Neural cell (in vitro differentiated cells): ENCODE measurements at regions not wholly inside any gene's neighbourhood (a gene's known extent, or its start where the extent isn't known, plus 50 kb on each side); places are given as distances from the start of the nearest gene placed in this dataset.

Experiments used
- EP300 ChIP-seq: fragments of 450-650 bp; conservative IDR thresholded peaks from 2 replicates; pipeline ENCODE4 v1.6.1; 2014; ENCODE audit warnings: antibody characterized with exemption, mild to moderate bottlenecking, moderate library complexity; ENCODE audit not compliant: poor library complexity, severe bottlenecking
- EZH2 ChIP-seq: fragments of 200-600, 300-800 bp; shearing (Covaris generic), sonication (generic); IDR thresholded peaks from 2 replicates; pipeline ENCODE4 v1.6.1; 2014; ENCODE audit warnings: antibody characterized with exemption, low read length, borderline replicate concordance, mild to moderate bottlenecking; ENCODE audit not compliant: insufficient read depth, poor library complexity, severe bottlenecking
- MXI1 ChIP-seq: fragments of 450-650 bp; conservative IDR thresholded peaks from 2 replicates; pipeline ENCODE4 v1.6.1; 2014; ENCODE audit warnings: antibody characterized with exemption, mild to moderate bottlenecking; ENCODE audit not compliant: poor library complexity, severe bottlenecking
- POLR2AphosphoS5 ChIP-seq: IDR thresholded peaks from 2 replicates; pipeline ENCODE4 v1.6.1; 2012
- RAD21 ChIP-seq: fragments of 450-650 bp; conservative IDR thresholded peaks from 2 replicates; pipeline ENCODE4 v1.6.1; 2014; ENCODE audit warnings: antibody characterized with exemption, mild to moderate bottlenecking, moderate library complexity
- REST ChIP-seq: IDR thresholded peaks from 2 replicates; pipeline ENCODE4 v1.6.1; 2012; ENCODE audit warnings: borderline replicate concordance
- SMC3 ChIP-seq: fragments of 450-650 bp; conservative IDR thresholded peaks from 2 replicates; pipeline ENCODE4 v1.6.1; 2014; ENCODE audit warnings: antibody characterized with exemption, mild to moderate bottlenecking, moderate library complexity; ENCODE audit not compliant: poor library complexity
- TAF1 ChIP-seq: IDR thresholded peaks from 2 replicates; pipeline ENCODE4 v1.6.1; 2012; ENCODE audit warnings: low read depth
- TF ChIP-seq, protein P1 (sequence below): fragments of 450-650 bp; IDR thresholded peaks from 2 replicates; pipeline ENCODE4 v1.5.1; 2014; ENCODE audit warnings: antibody characterized with exemption, mild to moderate bottlenecking, moderate library complexity; ENCODE audit not compliant: poor library complexity, severe bottlenecking

DNA sequence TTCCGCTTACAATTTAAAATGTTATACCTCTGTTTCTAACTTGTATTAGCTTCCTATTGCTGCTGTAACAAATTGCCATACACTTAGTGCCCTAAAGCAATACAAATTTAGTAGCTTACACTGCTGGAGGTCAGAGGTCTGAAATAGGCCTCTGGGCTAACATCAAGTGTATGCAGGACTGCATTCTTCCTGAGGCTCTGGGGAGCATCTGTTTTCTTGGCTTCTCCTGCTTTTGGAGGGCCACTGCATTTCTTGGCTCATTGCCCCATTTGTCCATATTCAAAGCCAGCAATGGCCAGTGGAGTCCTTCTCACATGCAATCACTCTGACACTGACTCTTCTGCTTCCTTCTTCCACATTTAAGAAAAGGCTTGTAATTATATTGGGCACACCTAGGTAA, 639.8 kb upstream of the INTU start:
- TF ChIP-seq, protein P1, sequence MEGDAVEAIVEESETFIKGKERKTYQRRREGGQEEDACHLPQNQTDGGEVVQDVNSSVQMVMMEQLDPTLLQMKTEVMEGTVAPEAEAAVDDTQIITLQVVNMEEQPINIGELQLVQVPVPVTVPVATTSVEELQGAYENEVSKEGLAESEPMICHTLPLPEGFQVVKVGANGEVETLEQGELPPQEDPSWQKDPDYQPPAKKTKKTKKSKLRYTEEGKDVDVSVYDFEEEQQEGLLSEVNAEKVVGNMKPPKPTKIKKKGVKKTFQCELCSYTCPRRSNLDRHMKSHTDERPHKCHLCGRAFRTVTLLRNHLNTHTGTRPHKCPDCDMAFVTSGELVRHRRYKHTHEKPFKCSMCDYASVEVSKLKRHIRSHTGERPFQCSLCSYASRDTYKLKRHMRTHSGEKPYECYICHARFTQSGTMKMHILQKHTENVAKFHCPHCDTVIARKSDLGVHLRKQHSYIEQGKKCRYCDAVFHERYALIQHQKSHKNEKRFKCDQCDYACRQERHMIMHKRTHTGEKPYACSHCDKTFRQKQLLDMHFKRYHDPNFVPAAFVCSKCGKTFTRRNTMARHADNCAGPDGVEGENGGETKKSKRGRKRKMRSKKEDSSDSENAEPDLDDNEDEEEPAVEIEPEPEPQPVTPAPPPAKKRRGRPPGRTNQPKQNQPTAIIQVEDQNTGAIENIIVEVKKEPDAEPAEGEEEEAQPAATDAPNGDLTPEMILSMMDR, result no peak
- TF ChIP-seq EZH2 (no peak), REST (no peak), EP300 (no peak), POLR2AphosphoS5 (no peak), RAD21 (no peak), TAF1 (no peak), MXI1 (no peak), SMC3 (no peak)
